Effector memory CD8-positive, alpha-beta T cell (primary cell): ENCODE measurements at regions not wholly inside any gene's neighbourhood (a gene's known extent, or its start where the extent isn't known, plus 50 kb on each side); places are given as distances from the start of the nearest gene placed in this dataset.

Experiments
- ATAC-seq: fragments of 150-1000 bp; cut with Tn5 transposase; replicated peaks from 2 replicates; pipeline ENCODE4 v1.10.0; 2021; ENCODE audit warnings: mild to moderate bottlenecking, moderate library complexity
- DNase-seq, 3 experiments: peaks; one replicate each; pipeline ENCODE4 v3.0.0; 2021
- H3K27ac Mint-ChIP-seq, 2 donors: one replicate each; pipeline ENCODE4 v1.8.0; 2022; ENCODE audit warnings: mild to moderate bottlenecking in 2 of 2, mixed read lengths in 2 of 2, moderate library complexity in 2 of 2
- H3K27me3 Mint-ChIP-seq, 2 donors: one replicate each; pipeline ENCODE4 v1.8.0; 2022; ENCODE audit warnings: mixed read lengths in 2 of 2
- H3K36me3 Mint-ChIP-seq: one replicate; pipeline ENCODE4 v1.8.0; 2022; ENCODE audit warnings: mild to moderate bottlenecking, moderate library complexity, mixed read lengths; ENCODE audit not compliant: insufficient read depth
- H3K4me1 Mint-ChIP-seq, 2 donors: one replicate each; pipeline ENCODE4 v1.8.0; 2022; ENCODE audit warnings: low read depth in 2 of 2, mixed read lengths in 2 of 2
- H3K4me3 Mint-ChIP-seq, 2 donors: one replicate each; pipeline ENCODE4 v1.8.0; 2022; ENCODE audit warnings: mild to moderate bottlenecking in 2 of 2, mixed read lengths in 2 of 2, moderate library complexity in 2 of 2
- H3K9me3 Mint-ChIP-seq, 2 donors: one replicate each; pipeline ENCODE4 v1.8.0; 2022; ENCODE audit warnings: mixed read lengths in 2 of 2

GRCh38 chr2:192277494-192278109, 82.9 kb upstream of the TMEFF2 start:
- Mint-ChIP-seq H3K27me3 (no peaks in the 10 kb centered on the region), H3K27ac (no peak overlapping the region), H3K4me1 (no peaks in the 10 kb centered on the region), H3K4me3 (no peak overlapping the region), H3K9me3 (peaks cover 0 to 5% of the 10 kb centered on the region in 2 donors), H3K36me3 (no peaks in the 10 kb centered on the region)
- no peak for DNase-seq
- no peak for ATAC-seq

GRCh38 chr2:192275632-192276031, 80.9 kb upstream of the TMEFF2 start:
- DNase-seq: no peak
- H3K36me3 Mint-ChIP-seq: no peaks in the 10 kb centered on the region
- H3K4me1 Mint-ChIP-seq: no peaks in the 10 kb centered on the region
- H3K9me3 Mint-ChIP-seq: peaks cover 0 to 5% of the 10 kb centered on the region in 2 donors
- H3K27ac Mint-ChIP-seq: no peak overlapping the region
- H3K4me3 Mint-ChIP-seq: no peak overlapping the region
- no peak for ATAC-seq
- no peaks in the 10 kb centered on the region for H3K27me3 Mint-ChIP-seq

- Mint-ChIP-seq H3K4me1 (no peaks in the 10 kb centered on the region), H3K36me3 (no peaks in the 10 kb centered on the region), H3K27ac (no peak overlapping the region), H3K9me3 (no peaks in the 10 kb centered on the region), H3K27me3 (no peaks in the 10 kb centered on the region), H3K4me3 (no peak overlapping the region)
- ATAC-seq: no peak
- no peak for DNase-seq
These were observed 72.8 kb upstream of the TMEFF2 start for GRCh38 chr2:192267484-192267883.

GRCh38 chr2:192265751-192266150, 71.0 kb upstream of the TMEFF2 start:
- no peak overlapping the region for H3K4me3 Mint-ChIP-seq
- ATAC-seq (no peak), DNase-seq (no peak)
- H3K4me1 Mint-ChIP-seq: no peaks in the 10 kb centered on the region
- H3K27me3 Mint-ChIP-seq: no peaks in the 10 kb centered on the region
- no peak overlapping the region for H3K27ac Mint-ChIP-seq
- H3K36me3 Mint-ChIP-seq: no peaks in the 10 kb centered on the region
- no peaks in the 10 kb centered on the region for H3K9me3 Mint-ChIP-seq

GRCh38 chr2:192254444-192254843, 59.7 kb upstream of the TMEFF2 start:
- Mint-ChIP-seq H3K27ac (no peak overlapping the region), H3K9me3 (peaks cover 0 to 2% of the 10 kb centered on the region in 2 donors), H3K27me3 (no peaks in the 10 kb centered on the region), H3K4me1 (no peaks in the 10 kb centered on the region), H3K36me3 (no peaks in the 10 kb centered on the region), H3K4me3 (no peak overlapping the region)
- ATAC-seq: no peak
- no peak for DNase-seq

GRCh38 chr2:192253692-192254091, 59.0 kb upstream of the TMEFF2 start:
- Mint-ChIP-seq H3K27ac (no peak overlapping the region), H3K4me1 (no peaks in the 10 kb centered on the region), H3K9me3 (peaks cover 0 to 2% of the 10 kb centered on the region in 2 donors), H3K36me3 (no peaks in the 10 kb centered on the region), H3K4me3 (no peak overlapping the region), H3K27me3 (no peaks in the 10 kb centered on the region)
- DNase-seq (no peak), ATAC-seq (no peak)

GRCh38 chr2:192250961-192251360, 56.2 kb upstream of the TMEFF2 start:
- no peak for DNase-seq
- peaks cover 0 to 2% of the 10 kb centered on the region in 2 donors for H3K9me3 Mint-ChIP-seq
- H3K27ac Mint-ChIP-seq: no peak overlapping the region
- no peaks in the 10 kb centered on the region for H3K36me3 Mint-ChIP-seq
- no peak overlapping the region for H3K4me3 Mint-ChIP-seq
- no peaks in the 10 kb centered on the region for H3K27me3 Mint-ChIP-seq
- H3K4me1 Mint-ChIP-seq: no peaks in the 10 kb centered on the region
- no peak for ATAC-seq

- DNase-seq (no peak), ATAC-seq (no peak)
- Mint-ChIP-seq H3K4me1 (no peaks in the 10 kb centered on the region), H3K36me3 (no peaks in the 10 kb centered on the region), H3K9me3 (peaks cover 0 to 2% of the 10 kb centered on the region in 2 donors), H3K27ac (no peak overlapping the region), H3K4me3 (no peak overlapping the region), H3K27me3 (no peaks in the 10 kb centered on the region)
These were observed 52.7 kb upstream of the TMEFF2 start for GRCh38 chr2:192247456-192247855.

GRCh38 chr2:192246297-192246696, 51.6 kb upstream of the TMEFF2 start:
- ATAC-seq (no peak), DNase-seq (no peak)
- Mint-ChIP-seq H3K4me3 (no peak overlapping the region), H3K27me3 (no peaks in the 10 kb centered on the region), H3K36me3 (no peaks in the 10 kb centered on the region), H3K27ac (no peak overlapping the region), H3K9me3 (peaks cover 0 to 2% of the 10 kb centered on the region in 2 donors), H3K4me1 (no peaks in the 10 kb centered on the region)

- Mint-ChIP-seq H3K36me3 (no peaks in the 10 kb centered on the region), H3K27ac (no peak overlapping the region), H3K4me3 (no peak overlapping the region), H3K27me3 (no peaks in the 10 kb centered on the region), H3K4me1 (no peaks in the 10 kb centered on the region), H3K9me3 (peaks cover 0 to 2% of the 10 kb centered on the region in 2 donors)
- DNase-seq (no peak), ATAC-seq (no peak)
These were observed 50.6 kb upstream of the TMEFF2 start for GRCh38 chr2:192245329-192245728.
